CD4-positive, alpha-beta T cell (primary cell): ENCODE measurements at regions not wholly inside any gene's neighbourhood (a gene's known extent, or its start where the extent isn't known, plus 50 kb on each side); places are given as distances from the start of the nearest gene placed in this dataset.

Experiments used
- ATAC-seq: fragments of 200-7000 bp; cut with Tn5 transposase; one replicate; pipeline ENCODE4 v1.10.0; 2022; ENCODE audit warnings: mild to moderate bottlenecking; ENCODE audit not compliant: poor library complexity
- CTCF ChIA-PET: fragments of 350-600 bp; sonication (Branson Sonifier 250); formaldehyde crosslinking; loops from one replicate; lab custom pipeline; 2021; ENCODE audit warnings: antibody characterized with exemption, inconsistent platforms; lab: Charles Lee
- POLR2A ChIA-PET: fragments of 350-600 bp; sonication (Branson Sonifier 250); formaldehyde crosslinking; loops from one replicate; lab custom pipeline; 2021; ENCODE audit warnings: antibody characterized with exemption, inconsistent platforms; lab: Charles Lee
- DNase-seq, 14 experiments: peaks; one replicate each; pipeline ENCODE4 v3.0.0-alpha.2; 2013 to 2020; ENCODE audit warnings: mixed read lengths in 2 of 14
- H3K27ac ChIP-seq, 2 donors: one replicate each; pipeline versions ENCODE4 v1.5.1 to v1.7.0; 2013; ENCODE audit warnings: low read length in 2 of 2, low read depth in 1 of 2, mild to moderate bottlenecking in 1 of 2
- H3K27me3 ChIP-seq, 2 experiments: 1 replicate in 1 of 2; 2 replicates in 1 of 2; pipeline versions ENCODE4 v1.6.1 to v1.7.0; 2013; ENCODE audit warnings: low read length in 2 of 2, control low read depth in 1 of 2, mild to moderate bottlenecking in 1 of 2, moderate library complexity in 1 of 2; ENCODE audit not compliant: insufficient read depth in 2 of 2, control insufficient read depth in 1 of 2
- H3K36me3 ChIP-seq: one replicate; pipeline ENCODE4 v1.6.1; 2013; ENCODE audit warnings: low read length, control low read depth; ENCODE audit not compliant: insufficient read depth
- H3K4me1 ChIP-seq: one replicate; pipeline ENCODE4 v1.6.1; 2013; ENCODE audit warnings: low read length, control low read depth; ENCODE audit not compliant: insufficient read depth
- H3K4me3 ChIP-seq: one replicate; pipeline ENCODE4 v1.5.1; 2013; ENCODE audit warnings: mild to moderate bottlenecking, low read length, moderate library complexity
- H3K9me3 ChIP-seq, 2 experiments: 1 replicate in 1 of 2; 2 replicates in 1 of 2; pipeline versions ENCODE4 v1.6.1 to v1.7.0; 2013; ENCODE audit warnings: low read length in 2 of 2, mild to moderate bottlenecking in 2 of 2, control low read depth in 1 of 2, moderate library complexity in 1 of 2; ENCODE audit not compliant: control insufficient read depth in 1 of 2, insufficient read depth in 1 of 2
- H3K27ac Mint-ChIP-seq: one replicate; pipeline ENCODE4 v1.8.0; 2020; ENCODE audit warnings: mixed read lengths
- H3K27me3 Mint-ChIP-seq: one replicate; pipeline ENCODE4 v1.8.0; 2021; ENCODE audit warnings: mixed read lengths
- H3K36me3 Mint-ChIP-seq: one replicate; pipeline ENCODE4 v1.8.0; 2021; ENCODE audit warnings: low read depth, mixed read lengths
- H3K4me1 Mint-ChIP-seq: one replicate; pipeline ENCODE4 v1.8.0; 2021; ENCODE audit warnings: low read depth, mixed read lengths
- H3K4me3 Mint-ChIP-seq: one replicate; pipeline ENCODE4 v1.8.0; 2020; ENCODE audit warnings: mild to moderate bottlenecking, mixed read lengths
- H3K9me3 Mint-ChIP-seq: one replicate; pipeline ENCODE4 v1.8.0; 2020; ENCODE audit warnings: mixed read lengths
- CTCF ChIP-seq: fragments of 200-600 bp; IDR thresholded peaks from one replicate; pipeline ENCODE4 v1.8.0; 2022; ENCODE audit warnings: antibody characterized with exemption, mild to moderate bottlenecking
- intact Hi-C, 2 experiments: fragments of 100-400 bp; cut with DNase I in 1 of 2; cut with micrococcal nuclease in 1 of 2; formaldehyde crosslinking; loops; one replicate each; pipeline versions ENCODE4 v1.15.1 to v1.9.0; 2023 to 2025; cut with DNase I, micrococcal nuclease

GRCh38 chr1:194161591-194161990 lies 975.2 kb upstream of the B3GALT2 start:
- Histone ChIP-seq H3K4me1 (no peaks in the 10 kb centered on the region), H3K27ac (no peak overlapping the region), H3K36me3 (no peaks in the 10 kb centered on the region), H3K4me3 (no peak overlapping the region), H3K27me3 (no peaks in the 10 kb centered on the region), H3K9me3 (no peaks in the 10 kb centered on the region)
- ChIA-PET CTCF (no interaction called here), POLR2A (interaction anchor here (0.5 kb wide), 1 partner anchor 32 kb away, joined by 3 read pairs; no protein-coding TSS in a partner anchor)
- no peaks in the 10 kb centered on the region for H3K4me1 Mint-ChIP-seq
- no peak for ATAC-seq
- H3K27ac Mint-ChIP-seq = no peak overlapping the region
- no peak overlapping the region for H3K4me3 Mint-ChIP-seq
- peaks cover 5% of the 10 kb centered on the region for H3K9me3 Mint-ChIP-seq
- H3K27me3 Mint-ChIP-seq = no peaks in the 10 kb centered on the region
- intact Hi-C loops = loop anchor here in 1 of 2 experiments (10.0 kb wide), 1 partner anchor 977 kb away; the partner anchor contains the start of gene B3GALT2
- TF ChIP-seq CTCF = no peak
- no peaks in the 10 kb centered on the region for H3K36me3 Mint-ChIP-seq
- no peak for DNase-seq

GRCh38 chr1:194159941-194160340 lies 973.5 kb upstream of the B3GALT2 start:
- Histone ChIP-seq H3K9me3 (no peaks in the 10 kb centered on the region), H3K4me3 (no peak overlapping the region), H3K27me3 (no peaks in the 10 kb centered on the region), H3K4me1 (no peaks in the 10 kb centered on the region), H3K27ac (no peak overlapping the region), H3K36me3 (no peaks in the 10 kb centered on the region)
- intact Hi-C loops = loop anchor here in 1 of 2 experiments (10.0 kb wide), 1 partner anchor 975 kb away; the partner anchor contains the start of gene B3GALT2
- CTCF ChIA-PET = no interaction called here
- Mint-ChIP-seq H3K27ac (no peak overlapping the region), H3K27me3 (no peaks in the 10 kb centered on the region), H3K9me3 (peaks cover 5% of the 10 kb centered on the region), H3K4me3 (no peak overlapping the region), H3K4me1 (no peaks in the 10 kb centered on the region), H3K36me3 (no peaks in the 10 kb centered on the region)
- TF ChIP-seq CTCF = no peak
- ATAC-seq = no peak
- no peak for DNase-seq
- POLR2A ChIA-PET = no interaction called here

GRCh38 chr1:194155962-194156361 lies 969.5 kb upstream of the B3GALT2 start:
- Histone ChIP-seq H3K4me3 (no peak overlapping the region), H3K4me1 (no peaks in the 10 kb centered on the region), H3K9me3 (no peaks in the 10 kb centered on the region), H3K36me3 (no peaks in the 10 kb centered on the region), H3K27me3 (no peaks in the 10 kb centered on the region), H3K27ac (no peak overlapping the region)
- TF ChIP-seq CTCF = no peak
- Mint-ChIP-seq H3K9me3 (peaks cover 5% of the 10 kb centered on the region), H3K4me1 (peaks cover 13% of the 10 kb centered on the region), H3K27me3 (no peaks in the 10 kb centered on the region), H3K36me3 (no peaks in the 10 kb centered on the region), H3K4me3 (no peak overlapping the region), H3K27ac (no peak overlapping the region)
- DNase-seq (no peak), ATAC-seq (no peak)
- ChIA-PET CTCF (no interaction called here), POLR2A (no interaction called here)
- intact Hi-C loops = loop anchor here in 1 of 2 experiments (2.0 kb wide), 1 partner anchor 13 kb away; no protein-coding TSS in a partner anchor
